ENCODE measurements at regions not wholly inside any gene's neighbourhood (a gene's known extent, or its start where the extent isn't known, plus 50 kb on each side); places are given as distances from the start of the nearest gene placed in this dataset.

GRCh38 chr19:30741566-30741965 is 369.4 kb downstream of the ZNF536 start:
- DNase-seq (ENCODE audit: low read depth): no peak

DNA sequence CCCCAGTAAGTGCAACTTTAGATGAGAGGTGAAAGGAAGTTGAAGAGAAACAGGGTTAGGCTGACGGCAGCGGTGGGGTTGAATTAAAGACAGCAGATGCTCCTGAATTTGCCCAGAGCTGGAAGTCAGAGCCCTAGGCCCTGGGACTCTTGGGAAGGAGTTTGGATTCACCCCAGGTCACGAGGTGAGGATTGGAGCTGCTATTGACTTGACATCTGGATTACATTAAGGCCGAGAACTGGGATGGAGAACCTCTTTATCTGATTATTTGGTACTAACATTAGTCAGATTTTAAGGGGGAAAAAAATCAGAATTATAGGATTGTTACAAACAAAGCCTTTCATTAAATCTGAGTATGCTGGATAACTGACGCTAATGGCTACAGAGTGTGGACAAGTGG is 367.2 kb downstream of the ZNF536 start:
- no peak for DNase-seq (ENCODE audit: low read depth)

DNA sequence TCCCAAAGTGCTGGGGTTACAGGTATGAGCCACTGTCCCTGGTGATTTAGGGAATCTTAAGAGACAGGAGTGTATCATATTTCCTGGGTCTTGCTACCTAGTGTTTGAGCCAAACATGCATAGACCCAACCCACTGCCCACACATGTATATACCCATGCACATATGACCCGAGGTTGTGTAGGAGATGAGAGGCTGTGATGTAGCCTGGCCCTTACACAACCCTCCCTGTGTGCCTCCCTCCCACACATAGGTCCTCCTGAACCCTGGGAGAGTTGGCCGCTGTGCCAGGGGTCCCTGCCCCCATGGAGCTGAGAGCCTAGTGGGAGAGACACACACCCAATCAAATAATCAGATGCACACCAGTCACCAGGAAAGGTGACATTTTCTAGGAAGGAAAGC is 365.9 kb downstream of the ZNF536 start:
- DNase-seq (ENCODE audit: low read depth): no peak

GRCh38 chr19:30734669-30735068 is 362.5 kb downstream of the ZNF536 start:
- DNase-seq (ENCODE audit: low read depth): no peak

DNA sequence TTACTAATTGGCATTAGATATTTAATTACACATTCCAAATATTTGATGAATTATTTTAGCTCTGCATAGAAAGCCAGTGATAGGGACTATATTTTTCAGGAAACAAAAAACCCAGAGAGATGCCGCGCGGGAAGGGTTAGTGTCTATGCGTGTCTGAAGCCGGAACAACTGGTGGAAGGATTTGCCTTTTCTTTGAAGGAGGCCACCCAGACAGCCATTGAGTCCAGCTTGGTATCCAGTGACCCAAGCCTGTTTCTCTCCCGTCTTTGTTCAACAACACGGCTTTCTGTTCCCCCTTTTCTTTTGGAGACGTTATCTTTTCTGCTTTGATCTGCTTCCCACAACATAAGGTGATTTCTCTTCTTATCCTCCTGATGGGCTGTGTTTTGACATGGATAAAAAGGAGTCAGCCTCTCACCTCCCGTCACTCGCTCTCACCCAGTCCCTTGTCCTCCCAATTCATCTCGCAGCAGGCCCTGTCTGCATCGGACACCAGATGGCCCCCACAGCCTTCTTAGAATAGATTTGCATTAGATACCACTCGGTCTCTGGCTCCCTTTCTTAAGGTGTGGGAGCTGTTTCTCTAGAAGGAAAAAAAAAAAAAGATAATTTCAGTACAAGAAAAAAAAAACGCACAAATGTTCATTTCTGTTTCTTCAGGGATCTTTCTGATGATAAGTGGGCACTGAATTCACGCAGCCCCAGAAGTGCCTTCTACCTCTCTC is 361.8 kb downstream of the ZNF536 start:
- no peak for DNase-seq (ENCODE audit: low read depth)

DNA sequence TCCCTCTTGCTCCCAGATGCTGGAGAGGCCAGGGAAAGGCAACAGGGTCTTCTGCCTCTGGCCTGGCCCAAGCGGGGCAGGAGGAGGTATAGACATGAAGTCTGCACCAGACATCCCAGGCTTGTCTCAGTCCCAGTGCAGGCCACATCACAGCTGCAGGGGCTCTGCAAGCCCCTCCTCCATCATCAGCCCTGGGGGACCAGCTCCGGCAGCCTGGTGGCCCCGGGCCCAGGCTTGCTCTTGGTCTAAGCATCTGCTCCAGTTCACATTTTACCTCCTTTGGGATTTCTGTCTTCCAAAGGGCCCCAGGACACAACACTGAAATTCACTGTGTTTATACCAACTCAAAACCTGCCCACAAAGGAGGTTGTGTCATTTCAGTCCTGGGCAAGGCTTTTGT is 359.4 kb downstream of the ZNF536 start:
- no peak for DNase-seq (ENCODE audit: low read depth)

- no peak for DNase-seq (ENCODE audit: low read depth)
These were observed 357.3 kb downstream of the ZNF536 start for GRCh38 chr19:30729451-30729850.

DNA sequence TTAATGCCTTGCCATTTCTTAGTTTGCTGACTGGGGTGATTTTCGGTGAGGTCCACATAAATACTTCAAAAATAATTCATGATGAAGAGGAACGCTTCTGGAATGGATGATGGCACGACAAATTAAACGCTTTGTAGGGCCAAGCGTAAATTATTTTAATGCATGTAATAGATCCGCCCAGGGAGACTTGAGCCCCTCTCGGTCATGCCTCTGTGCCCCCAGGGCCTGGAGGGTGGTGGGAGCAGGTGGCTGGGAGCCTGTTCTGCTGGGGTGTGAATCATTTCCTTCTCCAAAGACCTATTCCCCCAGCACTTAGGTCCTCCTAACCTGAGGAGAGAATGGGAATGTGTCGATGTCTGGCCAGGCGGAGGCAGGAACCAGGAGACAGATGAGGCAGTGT is 350.6 kb downstream of the ZNF536 start:
- DNase-seq (ENCODE audit: low read depth): no peak

- DNase-seq (ENCODE audit: low read depth): no peak
These were observed 350.0 kb downstream of the ZNF536 start for GRCh38 chr19:30722186-30722585.

DNA sequence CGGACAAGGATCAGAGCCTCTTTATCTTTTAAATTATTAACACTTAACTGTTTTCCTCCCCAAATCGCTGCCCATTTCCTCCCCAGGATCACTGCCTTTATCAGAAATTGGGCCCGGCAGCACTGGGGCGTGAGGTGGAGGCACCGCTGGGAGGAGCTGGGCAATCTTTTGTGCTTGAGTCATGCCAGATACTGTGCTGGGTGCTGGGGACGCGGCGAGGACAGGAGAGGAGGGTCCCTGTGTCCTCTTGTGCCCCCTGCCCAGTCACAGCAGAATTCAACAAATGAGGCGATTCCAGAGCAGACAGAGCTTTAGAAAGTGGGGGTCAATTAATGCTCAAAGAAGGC is 347.8 kb downstream of the ZNF536 start:
- DNase-seq (ENCODE audit: low read depth): no peak

DNA sequence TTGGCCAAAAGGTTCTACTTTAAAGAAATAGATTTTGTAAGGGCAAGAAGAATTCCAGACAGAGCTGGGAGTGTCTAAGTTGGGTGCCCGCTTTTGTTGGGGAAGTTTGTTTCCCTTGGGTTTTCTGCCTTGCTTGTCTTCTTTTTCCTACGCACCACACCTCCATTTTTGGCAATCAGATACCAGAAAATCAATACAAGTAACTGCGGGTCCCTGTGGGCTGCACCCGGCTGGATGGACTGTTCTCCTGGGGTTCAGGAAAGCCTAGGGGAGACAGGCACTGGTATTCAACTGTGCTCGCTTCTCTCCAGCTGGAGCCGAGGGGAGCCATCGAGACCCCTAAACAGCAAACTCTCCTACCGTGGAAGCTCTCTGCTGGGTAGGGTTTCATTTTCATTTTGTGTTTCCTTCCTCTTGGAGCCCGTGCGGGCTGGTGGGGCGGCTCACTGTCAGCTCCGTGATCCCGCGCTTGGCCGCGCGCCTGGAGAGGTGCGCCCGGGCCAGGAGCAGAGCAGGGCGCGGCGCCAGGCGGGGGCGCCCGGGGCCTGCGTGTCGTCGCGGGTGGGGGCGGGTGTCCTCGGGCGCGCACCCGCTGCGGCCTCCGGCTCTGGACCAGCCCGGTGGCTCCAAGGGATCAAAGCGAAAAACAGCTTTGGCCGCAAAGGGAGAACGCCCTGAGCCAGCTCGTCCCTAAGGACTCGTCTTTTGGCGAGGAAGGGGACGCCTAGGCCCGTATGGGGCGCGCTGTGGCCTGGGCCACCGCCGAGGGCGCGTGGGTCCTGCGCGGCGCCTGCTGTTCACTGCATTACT is 347.2 kb downstream of the ZNF536 start:
- DNase-seq (ENCODE audit: low read depth): no peak

GRCh38 chr19:30718707-30719106 is 346.5 kb downstream of the ZNF536 start:
- DNase-seq (ENCODE audit: low read depth): no peak

DNA sequence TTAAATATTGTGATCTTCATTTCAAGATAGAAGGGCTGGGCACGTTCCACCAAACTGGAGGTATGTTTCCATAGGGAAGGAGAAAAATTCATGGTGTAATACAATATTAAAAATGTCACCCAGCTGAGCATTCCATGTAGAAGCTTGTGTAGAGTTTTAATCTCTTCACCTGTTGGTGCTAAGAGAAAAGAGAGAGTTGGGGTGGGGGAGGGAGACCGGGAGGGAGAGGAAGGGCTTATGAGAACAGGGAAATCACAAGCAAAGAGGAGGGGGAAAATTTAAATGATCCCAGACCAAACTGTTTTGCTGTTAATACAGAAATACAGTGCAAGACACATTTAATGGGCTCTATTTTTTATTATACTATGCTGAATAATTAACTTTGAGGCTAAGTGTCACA is 345.8 kb downstream of the ZNF536 start:
- no peak for DNase-seq (ENCODE audit: low read depth)

DNA sequence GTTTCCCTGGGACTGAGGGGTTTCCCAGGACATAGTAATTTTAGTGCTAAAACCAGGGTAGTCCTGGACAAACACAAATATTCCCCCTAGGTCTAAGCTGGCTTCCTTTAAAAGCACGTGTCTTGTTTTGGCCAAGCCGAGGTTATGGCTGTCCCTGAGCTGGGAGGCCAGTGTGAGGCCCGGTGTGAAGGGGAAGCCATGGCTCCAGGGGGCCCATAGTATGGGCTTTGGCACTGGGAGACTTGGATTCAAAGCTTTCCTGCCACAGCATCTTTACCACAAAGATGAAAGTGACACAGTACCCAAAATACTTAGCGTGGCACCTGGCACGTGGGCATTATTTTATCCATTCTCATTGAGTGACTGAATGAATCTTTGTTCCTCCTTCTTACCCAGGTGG is 345.2 kb downstream of the ZNF536 start:
- DNase-seq (ENCODE audit: low read depth): no peak

DNA sequence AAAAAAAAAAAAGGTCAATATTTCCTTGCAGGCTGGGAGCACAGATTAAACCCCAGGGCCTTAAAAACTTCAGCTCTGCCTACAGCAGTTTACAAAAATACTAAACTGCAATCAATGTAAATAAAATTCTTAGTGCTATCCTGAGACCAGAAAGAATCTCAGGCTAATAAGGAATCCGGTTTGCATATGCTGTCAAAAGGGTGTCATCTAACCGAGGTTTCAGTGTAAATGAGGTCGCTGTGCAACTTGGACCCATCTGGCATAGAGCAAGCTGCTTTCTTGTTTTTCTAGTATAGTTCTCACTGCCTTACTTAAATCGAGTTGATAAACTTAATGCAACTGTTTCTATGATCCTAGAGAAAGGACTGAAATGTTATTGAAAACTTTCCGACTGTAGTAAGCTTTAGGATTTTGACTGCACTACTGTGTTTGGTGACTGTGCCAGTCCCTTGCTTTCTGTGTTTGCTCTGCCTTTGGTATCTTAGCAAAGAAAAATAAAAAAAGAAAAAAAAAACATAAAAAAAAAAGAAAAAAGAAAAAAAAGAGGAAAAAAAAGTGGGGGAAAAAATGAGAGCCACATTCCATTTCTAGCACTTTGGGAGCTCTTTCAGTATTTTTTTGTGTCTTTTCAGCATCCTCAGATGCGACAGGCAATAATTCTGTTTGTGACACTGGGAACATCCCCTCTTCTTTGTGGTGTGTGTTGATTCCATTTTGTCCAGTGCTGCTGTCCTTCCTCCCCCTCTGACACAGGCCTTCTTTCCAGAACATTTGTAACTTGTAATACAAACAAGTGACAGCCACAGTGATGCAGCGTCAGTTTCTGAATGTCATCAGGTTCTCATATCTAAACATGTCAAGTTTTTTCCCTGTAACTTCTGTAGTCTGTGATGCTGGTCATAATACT is 340.5 kb downstream of the ZNF536 start:
- no peak for DNase-seq (ENCODE audit: low read depth)

DNA sequence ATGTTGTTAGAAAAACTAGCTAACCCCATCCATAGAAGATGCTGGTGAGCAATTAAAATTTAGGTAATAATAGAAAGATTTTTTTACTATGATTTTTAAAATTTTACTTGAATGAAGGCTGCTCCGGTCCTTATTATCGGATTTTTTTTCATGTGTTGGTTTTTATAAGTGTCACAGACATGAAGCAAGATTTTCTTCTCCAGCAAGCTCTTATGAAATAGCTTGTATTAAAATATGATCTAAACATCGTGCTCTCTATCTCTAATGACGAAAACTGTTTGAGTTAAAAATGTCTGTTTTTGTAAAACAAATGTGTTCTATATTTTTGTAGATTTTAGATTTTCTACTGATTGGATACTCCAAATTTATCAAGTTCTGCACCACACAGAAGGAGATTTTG is 339.6 kb downstream of the ZNF536 start:
- no peak for DNase-seq (ENCODE audit: low read depth)

DNA sequence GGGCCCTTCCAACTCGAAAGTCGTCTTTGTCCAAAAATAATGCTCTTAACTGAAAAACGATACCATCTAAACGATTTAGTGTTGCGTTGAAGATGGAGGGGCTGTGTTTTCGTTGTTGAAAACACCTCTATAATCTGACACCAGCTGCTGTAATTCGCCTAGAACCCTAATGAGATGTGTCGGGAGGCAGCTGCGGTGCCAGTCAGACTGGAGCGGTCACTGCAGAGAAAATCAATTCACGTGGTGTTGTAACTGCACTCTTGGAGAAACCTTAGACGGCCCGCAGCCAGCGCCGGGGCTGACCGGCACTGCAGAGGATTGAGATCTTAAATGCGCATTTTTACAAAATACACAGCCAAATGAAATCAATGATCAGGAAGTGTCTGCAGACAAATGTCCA is 339.1 kb downstream of the ZNF536 start:
- DNase-seq (ENCODE audit: low read depth): no peak

DNA sequence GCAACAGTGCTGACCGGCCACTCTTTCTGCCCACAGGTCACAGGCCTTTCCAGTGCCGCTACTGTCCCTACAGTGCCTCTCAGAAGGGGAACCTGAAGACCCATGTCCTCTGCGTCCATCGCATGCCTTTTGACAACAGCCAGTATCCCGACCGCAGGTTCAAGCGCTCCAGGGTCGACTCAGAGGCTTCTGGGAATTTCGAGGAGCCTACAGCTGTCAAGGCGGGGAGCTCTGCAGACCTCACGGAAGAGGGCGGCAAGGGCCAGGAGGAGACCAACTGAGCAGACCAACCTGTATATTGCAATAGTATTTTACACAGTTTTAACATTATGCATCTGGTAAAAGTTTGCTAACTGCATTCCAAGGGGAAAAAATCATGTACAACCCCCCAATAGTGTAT is 338.5 kb downstream of the ZNF536 start:
- DNase-seq (ENCODE audit: low read depth): no peak

- DNase-seq (ENCODE audit: low read depth): no peak
These were observed 336.4 kb downstream of the ZNF536 start for GRCh38 chr19:30708416-30709178.

GRCh38 chr19:30704771-30705330 is 332.7 kb downstream of the ZNF536 start:
- no peak for DNase-seq (ENCODE audit: low read depth)

DNA sequence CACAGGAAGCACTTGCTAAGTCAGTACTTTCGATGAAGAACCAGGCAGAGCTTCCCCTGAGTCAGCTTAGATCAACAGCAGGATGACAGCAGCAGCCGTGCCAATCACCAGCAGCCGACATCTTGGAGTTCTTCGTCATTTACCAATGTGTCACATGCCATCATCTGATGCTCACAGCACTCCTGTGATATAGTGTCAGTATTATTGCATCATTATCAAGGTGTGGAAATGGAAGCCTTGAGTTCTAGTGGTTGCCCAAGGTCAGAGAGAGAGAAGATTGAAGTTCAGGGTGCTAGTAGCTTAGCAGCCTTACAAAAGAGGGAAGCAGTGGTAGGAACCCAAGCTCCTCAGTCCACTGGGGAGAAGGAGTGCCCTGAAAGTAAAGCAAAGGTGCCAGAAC is 331.5 kb downstream of the ZNF536 start:
- no peak for DNase-seq (ENCODE audit: low read depth)

DNA sequence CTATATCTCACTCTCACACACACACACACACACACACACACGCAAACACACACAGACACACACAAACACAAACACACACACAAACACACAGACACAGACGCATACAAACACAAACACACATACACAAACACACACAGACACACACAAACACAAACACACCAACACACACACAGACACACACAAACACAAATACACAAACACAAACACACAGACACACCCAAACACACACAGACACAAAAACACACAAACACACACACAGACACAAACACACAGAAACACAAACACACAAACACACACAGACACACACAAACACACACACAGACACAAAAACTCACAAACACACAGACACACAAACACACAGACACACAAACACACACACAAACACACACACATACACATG is 329.0 kb downstream of the ZNF536 start:
- DNase-seq (ENCODE audit: low read depth): no peak
